ENCODE measurements at regions not wholly inside any gene's neighbourhood (a gene's known extent, or its start where the extent isn't known, plus 50 kb on each side); places are given as distances from the start of the nearest gene placed in this dataset.
"Not testable (repeated sequence)": the region's sequence is repeated elsewhere in the genome, so short reads cannot be mapped to it uniquely, and the experiment has no call there.

GRCh38 chr1:4489992-4490391, 164.4 kb upstream of the AJAP1 start:
- not testable (repeated sequence) for H3K27me3 ChIP-seq (ENCODE audit: control insufficient read depth, insufficient read depth, low read length); H3K4me1 ChIP-seq (ENCODE audit: control insufficient read depth, low read depth, low read length); H3K9ac ChIP-seq (ENCODE audit: low read length); H3K4me3 ChIP-seq (ENCODE audit: low read length); H3K9me3 ChIP-seq (ENCODE audit: control insufficient read depth, low read depth, low read length); H3K36me3 ChIP-seq (ENCODE audit: control insufficient read depth, low read depth, low read length); H3K27ac ChIP-seq (ENCODE audit: low read length)

- no peaks in the 10 kb centered on the region for H3K9me3 ChIP-seq (ENCODE audit: control insufficient read depth, low read depth, low read length)
- H3K27ac ChIP-seq (ENCODE audit: low read length) = no peak overlapping the region
- H3K9ac ChIP-seq (ENCODE audit: low read length) = no peak overlapping the region
- no peaks in the 10 kb centered on the region for H3K27me3 ChIP-seq (ENCODE audit: control insufficient read depth, insufficient read depth, low read length)
- no peak overlapping the region for H3K4me3 ChIP-seq (ENCODE audit: low read length)
- no peaks in the 10 kb centered on the region for H3K4me1 ChIP-seq (ENCODE audit: control insufficient read depth, low read depth, low read length)
- H3K36me3 ChIP-seq (ENCODE audit: control insufficient read depth, low read depth, low read length) = no peaks in the 10 kb centered on the region
Observed at GRCh38 chr1:4494027-4494426, 160.4 kb upstream of the AJAP1 start.

- no peaks in the 10 kb centered on the region for H3K36me3 ChIP-seq (ENCODE audit: control insufficient read depth, low read depth, low read length)
- no peak overlapping the region for H3K27ac ChIP-seq (ENCODE audit: low read length)
- no peak overlapping the region for H3K4me3 ChIP-seq (ENCODE audit: low read length)
- no peak overlapping the region for H3K9ac ChIP-seq (ENCODE audit: low read length)
- H3K4me1 ChIP-seq (ENCODE audit: control insufficient read depth, low read depth, low read length) = no peaks in the 10 kb centered on the region
- H3K27me3 ChIP-seq (ENCODE audit: control insufficient read depth, insufficient read depth, low read length) = no peaks in the 10 kb centered on the region
- H3K9me3 ChIP-seq (ENCODE audit: control insufficient read depth, low read depth, low read length) = no peaks in the 10 kb centered on the region
Observed at GRCh38 chr1:4494558-4494957, 159.9 kb upstream of the AJAP1 start.

- no peak overlapping the region for H3K4me3 ChIP-seq (ENCODE audit: low read length)
- no peaks in the 10 kb centered on the region for H3K36me3 ChIP-seq (ENCODE audit: control insufficient read depth, low read depth, low read length)
- no peak overlapping the region for H3K9ac ChIP-seq (ENCODE audit: low read length)
- H3K9me3 ChIP-seq (ENCODE audit: control insufficient read depth, low read depth, low read length) = no peaks in the 10 kb centered on the region
- no peaks in the 10 kb centered on the region for H3K27me3 ChIP-seq (ENCODE audit: control insufficient read depth, insufficient read depth, low read length)
- H3K4me1 ChIP-seq (ENCODE audit: control insufficient read depth, low read depth, low read length) = no peaks in the 10 kb centered on the region
- no peak overlapping the region for H3K27ac ChIP-seq (ENCODE audit: low read length)
Observed at GRCh38 chr1:4495809-4496208, 158.6 kb upstream of the AJAP1 start.

- no peak overlapping the region for H3K27ac ChIP-seq (ENCODE audit: low read length)
- no peaks in the 10 kb centered on the region for H3K27me3 ChIP-seq (ENCODE audit: control insufficient read depth, insufficient read depth, low read length)
- H3K9ac ChIP-seq (ENCODE audit: low read length) = no peak overlapping the region
- no peaks in the 10 kb centered on the region for H3K36me3 ChIP-seq (ENCODE audit: control insufficient read depth, low read depth, low read length)
- H3K4me1 ChIP-seq (ENCODE audit: control insufficient read depth, low read depth, low read length) = no peaks in the 10 kb centered on the region
- H3K4me3 ChIP-seq (ENCODE audit: low read length) = no peak overlapping the region
- no peaks in the 10 kb centered on the region for H3K9me3 ChIP-seq (ENCODE audit: control insufficient read depth, low read depth, low read length)
Observed at GRCh38 chr1:4500441-4500840, 154.0 kb upstream of the AJAP1 start.

- Histone ChIP-seq H3K27ac (ENCODE audit: low read length) (no peak overlapping the region), H3K9ac (ENCODE audit: low read length) (no peak overlapping the region), H3K36me3 (ENCODE audit: control insufficient read depth, low read depth, low read length) (no peaks in the 10 kb centered on the region), H3K4me1 (ENCODE audit: control insufficient read depth, low read depth, low read length) (no peaks in the 10 kb centered on the region), H3K9me3 (ENCODE audit: control insufficient read depth, low read depth, low read length) (no peaks in the 10 kb centered on the region), H3K4me3 (ENCODE audit: low read length) (no peak overlapping the region), H3K27me3 (ENCODE audit: control insufficient read depth, insufficient read depth, low read length) (no peaks in the 10 kb centered on the region)
Observed at GRCh38 chr1:4506591-4506990, 147.8 kb upstream of the AJAP1 start.

GRCh38 chr1:4509206-4509605, 145.2 kb upstream of the AJAP1 start:
- H3K36me3 ChIP-seq (ENCODE audit: control insufficient read depth, low read depth, low read length) = no peaks in the 10 kb centered on the region
- H3K9me3 ChIP-seq (ENCODE audit: control insufficient read depth, low read depth, low read length) = no peaks in the 10 kb centered on the region
- no peak overlapping the region for H3K4me3 ChIP-seq (ENCODE audit: low read length)
- H3K27ac ChIP-seq (ENCODE audit: low read length) = no peak overlapping the region
- H3K9ac ChIP-seq (ENCODE audit: low read length) = no peak overlapping the region
- no peaks in the 10 kb centered on the region for H3K4me1 ChIP-seq (ENCODE audit: control insufficient read depth, low read depth, low read length)
- no peaks in the 10 kb centered on the region for H3K27me3 ChIP-seq (ENCODE audit: control insufficient read depth, insufficient read depth, low read length)

- H3K4me3 ChIP-seq (ENCODE audit: low read length) = no peak overlapping the region
- H3K36me3 ChIP-seq (ENCODE audit: control insufficient read depth, low read depth, low read length) = no peaks in the 10 kb centered on the region
- H3K9ac ChIP-seq (ENCODE audit: low read length) = no peak overlapping the region
- H3K9me3 ChIP-seq (ENCODE audit: control insufficient read depth, low read depth, low read length) = no peaks in the 10 kb centered on the region
- no peaks in the 10 kb centered on the region for H3K4me1 ChIP-seq (ENCODE audit: control insufficient read depth, low read depth, low read length)
- no peaks in the 10 kb centered on the region for H3K27me3 ChIP-seq (ENCODE audit: control insufficient read depth, insufficient read depth, low read length)
- H3K27ac ChIP-seq (ENCODE audit: low read length) = no peak overlapping the region
Observed at GRCh38 chr1:4510276-4510691, 144.1 kb upstream of the AJAP1 start.

GRCh38 chr1:4511374-4511773, 143.0 kb upstream of the AJAP1 start:
- no peaks in the 10 kb centered on the region for H3K4me1 ChIP-seq (ENCODE audit: control insufficient read depth, low read depth, low read length)
- H3K9me3 ChIP-seq (ENCODE audit: control insufficient read depth, low read depth, low read length) = no peaks in the 10 kb centered on the region
- no peak overlapping the region for H3K27ac ChIP-seq (ENCODE audit: low read length)
- no peak overlapping the region for H3K9ac ChIP-seq (ENCODE audit: low read length)
- H3K4me3 ChIP-seq (ENCODE audit: low read length) = no peak overlapping the region
- no peaks in the 10 kb centered on the region for H3K36me3 ChIP-seq (ENCODE audit: control insufficient read depth, low read depth, low read length)
- no peaks in the 10 kb centered on the region for H3K27me3 ChIP-seq (ENCODE audit: control insufficient read depth, insufficient read depth, low read length)

- no peak overlapping the region for H3K27ac ChIP-seq (ENCODE audit: low read length)
- H3K27me3 ChIP-seq (ENCODE audit: control insufficient read depth, insufficient read depth, low read length) = no peaks in the 10 kb centered on the region
- H3K9me3 ChIP-seq (ENCODE audit: control insufficient read depth, low read depth, low read length) = no peaks in the 10 kb centered on the region
- H3K4me3 ChIP-seq (ENCODE audit: low read length) = no peak overlapping the region
- H3K9ac ChIP-seq (ENCODE audit: low read length) = no peak overlapping the region
- no peaks in the 10 kb centered on the region for H3K36me3 ChIP-seq (ENCODE audit: control insufficient read depth, low read depth, low read length)
- no peaks in the 10 kb centered on the region for H3K4me1 ChIP-seq (ENCODE audit: control insufficient read depth, low read depth, low read length)
Observed at GRCh38 chr1:4512636-4513035, 141.8 kb upstream of the AJAP1 start.

GRCh38 chr1:4513685-4514084, 140.7 kb upstream of the AJAP1 start:
- H3K4me1 ChIP-seq (ENCODE audit: control insufficient read depth, low read depth, low read length) = no peaks in the 10 kb centered on the region
- no peaks in the 10 kb centered on the region for H3K36me3 ChIP-seq (ENCODE audit: control insufficient read depth, low read depth, low read length)
- H3K27ac ChIP-seq (ENCODE audit: low read length) = no peak overlapping the region
- H3K9ac ChIP-seq (ENCODE audit: low read length) = no peak overlapping the region
- H3K4me3 ChIP-seq (ENCODE audit: low read length) = no peak overlapping the region
- H3K9me3 ChIP-seq (ENCODE audit: control insufficient read depth, low read depth, low read length) = no peaks in the 10 kb centered on the region
- H3K27me3 ChIP-seq (ENCODE audit: control insufficient read depth, insufficient read depth, low read length) = no peaks in the 10 kb centered on the region

- H3K4me3 ChIP-seq (ENCODE audit: low read length) = no peak overlapping the region
- no peaks in the 10 kb centered on the region for H3K4me1 ChIP-seq (ENCODE audit: control insufficient read depth, low read depth, low read length)
- H3K9ac ChIP-seq (ENCODE audit: low read length) = no peak overlapping the region
- H3K27me3 ChIP-seq (ENCODE audit: control insufficient read depth, insufficient read depth, low read length) = no peaks in the 10 kb centered on the region
- no peak overlapping the region for H3K27ac ChIP-seq (ENCODE audit: low read length)
- no peaks in the 10 kb centered on the region for H3K36me3 ChIP-seq (ENCODE audit: control insufficient read depth, low read depth, low read length)
- no peaks in the 10 kb centered on the region for H3K9me3 ChIP-seq (ENCODE audit: control insufficient read depth, low read depth, low read length)
Observed at GRCh38 chr1:4515727-4516289, 138.6 kb upstream of the AJAP1 start.

All from iPS-18a (cell line).